ENCODE measurements at regions not wholly inside any gene's neighbourhood (a gene's known extent, or its start where the extent isn't known, plus 50 kb on each side); places are given as distances from the start of the nearest gene placed in this dataset.
A peak's percentile ranks its signal among the peaks of the same experiment; 100 is the strongest.

GRCh38 chr17:31748881-31749280 is 110.2 kb downstream of the COPRS start:
- Mint-ChIP-seq H3K27me3 (ENCODE audit: low read depth) (peaks cover 7% of the 10 kb centered on the region), H3K36me3 (ENCODE audit: low read depth) (no peaks in the 10 kb centered on the region), H3K27ac (peak overlapping the region in 2 of 3 experiments; percentile 30 to 32)

GRCh38 chr17:31746884-31747495 is 112.1 kb downstream of the COPRS start:
- H3K4me3 Mint-ChIP-seq: no peak overlapping the region
- peaks cover 31% of the 10 kb centered on the region for H3K4me1 Mint-ChIP-seq
- H3K9me3 Mint-ChIP-seq: no peaks in the 10 kb centered on the region
- peaks cover 15% of the 10 kb centered on the region for H3K27me3 Mint-ChIP-seq (ENCODE audit: low read depth)
- TF ChIP-seq, protein P1, sequence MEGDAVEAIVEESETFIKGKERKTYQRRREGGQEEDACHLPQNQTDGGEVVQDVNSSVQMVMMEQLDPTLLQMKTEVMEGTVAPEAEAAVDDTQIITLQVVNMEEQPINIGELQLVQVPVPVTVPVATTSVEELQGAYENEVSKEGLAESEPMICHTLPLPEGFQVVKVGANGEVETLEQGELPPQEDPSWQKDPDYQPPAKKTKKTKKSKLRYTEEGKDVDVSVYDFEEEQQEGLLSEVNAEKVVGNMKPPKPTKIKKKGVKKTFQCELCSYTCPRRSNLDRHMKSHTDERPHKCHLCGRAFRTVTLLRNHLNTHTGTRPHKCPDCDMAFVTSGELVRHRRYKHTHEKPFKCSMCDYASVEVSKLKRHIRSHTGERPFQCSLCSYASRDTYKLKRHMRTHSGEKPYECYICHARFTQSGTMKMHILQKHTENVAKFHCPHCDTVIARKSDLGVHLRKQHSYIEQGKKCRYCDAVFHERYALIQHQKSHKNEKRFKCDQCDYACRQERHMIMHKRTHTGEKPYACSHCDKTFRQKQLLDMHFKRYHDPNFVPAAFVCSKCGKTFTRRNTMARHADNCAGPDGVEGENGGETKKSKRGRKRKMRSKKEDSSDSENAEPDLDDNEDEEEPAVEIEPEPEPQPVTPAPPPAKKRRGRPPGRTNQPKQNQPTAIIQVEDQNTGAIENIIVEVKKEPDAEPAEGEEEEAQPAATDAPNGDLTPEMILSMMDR (IDR thresholded peaks at IDR 0.05; ENCODE audit: unreplicated experiment in 3 of 3): no peak
- H3K27ac Mint-ChIP-seq: peak overlapping the region in 1 of 3 experiments; percentile 48
- H3K36me3 Mint-ChIP-seq (ENCODE audit: low read depth): no peaks in the 10 kb centered on the region

More at GRCh38 chr17:31748881-31749280, 110.2 kb downstream of the COPRS start:
- Mint-ChIP-seq H3K4me3 (no peak overlapping the region), H3K4me1 (peaks cover 19% of the 10 kb centered on the region), H3K9me3 (no peaks in the 10 kb centered on the region)
- TF ChIP-seq, protein P1 (IDR thresholded peaks at IDR 0.05; ENCODE audit: unreplicated experiment in 3 of 3): no peak

DNA sequence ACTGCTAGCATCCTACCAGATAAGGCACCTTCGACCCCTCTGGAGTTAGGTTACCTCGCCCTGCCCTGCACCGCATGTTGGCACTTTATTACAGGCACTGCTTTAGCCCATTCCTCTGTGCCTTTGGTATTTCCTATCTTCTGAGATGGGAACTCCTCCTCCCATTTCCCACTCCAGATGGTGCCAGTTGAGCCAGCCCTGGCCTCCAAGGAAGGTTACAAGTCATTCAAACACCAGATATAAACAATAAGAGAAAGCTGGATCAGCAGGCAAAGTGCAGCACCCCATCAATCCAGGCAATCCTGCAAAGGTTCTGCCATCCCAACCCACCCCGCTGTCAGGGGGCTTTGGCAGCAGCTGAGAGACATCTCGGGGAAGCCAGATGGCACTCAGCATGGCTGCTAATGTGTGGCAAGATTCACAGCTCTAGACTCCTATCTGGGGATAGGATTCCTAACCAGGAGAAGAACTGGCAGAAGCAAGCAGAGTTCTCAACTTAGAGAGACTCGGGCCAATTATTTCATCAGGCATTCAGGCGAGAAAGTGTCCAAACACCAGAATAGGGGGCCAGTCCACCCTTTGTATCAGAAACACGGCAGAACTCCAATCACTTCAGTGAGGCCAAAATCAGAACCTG is 113.0 kb downstream of the COPRS start:
- Mint-ChIP-seq H3K4me3 (no peak overlapping the region), H3K27me3 (ENCODE audit: low read depth) (peaks cover 15% of the 10 kb centered on the region), H3K36me3 (ENCODE audit: low read depth) (no peaks in the 10 kb centered on the region), H3K9me3 (no peaks in the 10 kb centered on the region), H3K4me1 (peaks cover 34% of the 10 kb centered on the region), H3K27ac (peak overlapping the region in 2 of 3 experiments; percentile 48 to 95)
- TF ChIP-seq, protein P1 (IDR thresholded peaks at IDR 0.05; ENCODE audit: unreplicated experiment in 3 of 3): no peak

DNA sequence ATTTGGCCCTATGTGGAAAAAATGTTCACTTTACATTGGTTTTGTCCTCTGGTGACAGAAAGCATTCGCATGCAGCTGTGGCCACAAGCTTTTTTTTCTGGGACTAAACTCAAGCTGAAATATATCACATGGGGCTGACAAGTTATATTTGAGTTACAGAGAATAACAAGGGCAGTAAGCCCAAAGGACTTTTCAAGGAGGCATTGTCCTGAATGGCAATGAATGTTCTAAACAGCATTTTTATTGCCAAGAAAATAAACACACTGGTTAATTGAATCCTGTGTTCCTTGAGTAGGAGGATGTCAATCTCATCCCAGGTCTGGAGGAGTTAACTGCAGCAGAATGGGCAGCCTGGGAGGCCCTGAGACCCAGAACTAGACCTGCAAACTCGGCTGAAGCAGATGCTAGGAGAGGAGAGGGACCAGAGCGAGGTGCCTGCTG is 114.5 kb downstream of the COPRS start:
- H3K4me3 Mint-ChIP-seq: peak overlapping the region in 2 of 3 experiments; percentile 27 to 37
- no peaks in the 10 kb centered on the region for H3K36me3 Mint-ChIP-seq (ENCODE audit: low read depth)
- peak overlapping the region; percentile 62 to 95 (median 75) for H3K27ac Mint-ChIP-seq
- no peaks in the 10 kb centered on the region for H3K9me3 Mint-ChIP-seq
- TF ChIP-seq, protein P1 (IDR thresholded peaks at IDR 0.05; ENCODE audit: unreplicated experiment in 3 of 3): no peak
- peaks cover 19% of the 10 kb centered on the region for H3K27me3 Mint-ChIP-seq (ENCODE audit: low read depth)
- peaks cover 43% of the 10 kb centered on the region for H3K4me1 Mint-ChIP-seq

DNA sequence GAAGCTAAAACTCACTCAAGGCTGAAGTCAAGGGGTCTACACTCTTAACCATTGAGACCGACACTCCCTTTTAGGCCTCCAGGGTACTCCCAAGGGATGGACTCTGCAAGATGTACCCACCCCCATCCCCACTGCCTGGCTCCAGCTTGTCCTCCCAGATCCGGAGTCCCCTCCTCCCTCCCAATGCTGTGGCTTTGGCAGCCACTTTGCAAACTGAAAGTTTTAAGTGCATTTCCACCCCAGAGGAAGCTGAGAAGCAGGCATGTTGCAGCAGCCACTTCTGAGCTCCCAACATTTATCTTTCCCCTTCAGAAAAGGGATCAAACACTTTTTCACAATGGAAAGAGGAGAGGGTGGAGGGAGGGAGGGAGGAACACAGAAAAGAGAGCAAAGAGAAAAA is 115.2 kb downstream of the COPRS start:
- peaks cover 20% of the 10 kb centered on the region for H3K27me3 Mint-ChIP-seq (ENCODE audit: low read depth)
- no peaks in the 10 kb centered on the region for H3K9me3 Mint-ChIP-seq

More for the DNA sequence above, 115.2 kb downstream of the COPRS start:
- Mint-ChIP-seq H3K27ac (peak overlapping the region; percentile 62 to 95 (median 75)), H3K4me3 (peak overlapping the region in 1 of 3 experiments; percentile 11), H3K36me3 (ENCODE audit: low read depth) (no peaks in the 10 kb centered on the region), H3K4me1 (peaks cover 43% of the 10 kb centered on the region)
- TF ChIP-seq, protein P1 (IDR thresholded peaks at IDR 0.05; ENCODE audit: unreplicated experiment in 3 of 3): no peak

Measured in nephron (organoid).